IMR-90 (cell line): ENCODE measurements at regions not wholly inside any gene's neighbourhood (a gene's known extent, or its start where the extent isn't known, plus 50 kb on each side); places are given as distances from the start of the nearest gene placed in this dataset.

Source experiments
- ATAC-seq: fragments of 200-7000 bp; cut with Tn5 transposase; 2 replicates; pipeline ENCODE4 v1.9.1; 2020; ENCODE audit warnings: low read depth, mild to moderate bottlenecking, moderate library complexity
- BruUV-seq: library from RNA; stranded (reverse); fragments of 400-500 nt; replicated peaks from 2 replicates; lab custom pipeline; 2021; lab: Mats Ljungman, UMichigan
- CTCF ChIA-PET: fragments of 300-600 bp; formaldehyde crosslinking; extraction: SDS; loops from one replicate; lab custom pipeline; 2021; ENCODE audit warnings: antibody characterized with exemption; lab: Yijun Ruan, JAX
- POLR2A ChIA-PET: fragments of 300-600 bp; sonication (Branson Sonifier 250); formaldehyde crosslinking; loops from one replicate; lab custom pipeline; 2022; ENCODE audit warnings: antibody characterized with exemption; ENCODE audit not compliant: unreplicated experiment; lab: Charles Lee
- DNase-seq: peaks from one replicate; pipeline ENCODE4 v3.0.0; 2013
- H2AFZ ChIP-seq: replicated peaks from 2 replicates; pipeline ENCODE3; 2013; ENCODE audit warnings: low read length, mild to moderate bottlenecking; ENCODE audit not compliant: poor library complexity
- H2AK5ac ChIP-seq: 2 replicates; pipeline ENCODE4 v1.6.1; 2013; ENCODE audit warnings: low read depth, low read length, inconsistent platforms
- H2AK9ac ChIP-seq: replicated peaks from 2 replicates; pipeline ENCODE3; 2013; ENCODE audit warnings: mild to moderate bottlenecking, low read depth, low read length, moderate library complexity; ENCODE audit not compliant: poor library complexity
- H2BK120ac ChIP-seq: 2 replicates; pipeline ENCODE4 v1.6.1; 2013; ENCODE audit warnings: low read depth, low read length, inconsistent platforms
- H2BK15ac ChIP-seq: 3 replicates; pipeline ENCODE4 v1.6.1; 2013; ENCODE audit warnings: low read depth, low read length, inconsistent platforms
- H2BK20ac ChIP-seq: 2 replicates; pipeline ENCODE4 v1.6.1; 2013; ENCODE audit warnings: low read depth, mild to moderate bottlenecking, inconsistent platforms, low read length, moderate library complexity
- H2BK5ac ChIP-seq: 2 replicates; pipeline ENCODE4 v1.6.1; 2013; ENCODE audit warnings: mild to moderate bottlenecking, low read depth, low read length, inconsistent platforms; ENCODE audit not compliant: poor library complexity, severe bottlenecking
- H3K14ac ChIP-seq: replicated peaks from 2 replicates; pipeline ENCODE4 v1.6.1; 2013; ENCODE audit warnings: low read depth, low read length, inconsistent platforms
- H3K18ac ChIP-seq: 2 replicates; pipeline ENCODE4 v1.6.1; 2013; ENCODE audit warnings: low read depth, low read length, control low read depth
- H3K23ac ChIP-seq: 2 replicates; pipeline ENCODE4 v1.6.1; 2013; ENCODE audit warnings: low read depth, low read length, inconsistent platforms
- H3K27ac ChIP-seq: 2 replicates; pipeline ENCODE4 v1.5.1; 2013; ENCODE audit warnings: mild to moderate bottlenecking, control low read depth, low read length; ENCODE audit not compliant: insufficient read depth
- H3K27me3 ChIP-seq: 2 replicates; pipeline ENCODE4 v1.6.1; 2013; ENCODE audit warnings: low read length; ENCODE audit not compliant: control insufficient read depth, insufficient read depth
- H3K36me3 ChIP-seq: 2 replicates; pipeline ENCODE4 v1.6.1; 2013; ENCODE audit warnings: low read length, mixed read lengths; ENCODE audit not compliant: control insufficient read depth, insufficient read depth
- H3K4ac ChIP-seq: 2 replicates; pipeline ENCODE4 v1.6.1; 2013; ENCODE audit warnings: low read depth, low read length, inconsistent platforms
- H3K4me1 ChIP-seq: 2 replicates; pipeline ENCODE4 v1.6.1; 2013; ENCODE audit warnings: low read length, mixed read lengths; ENCODE audit not compliant: control insufficient read depth, insufficient read depth
- H3K4me2 ChIP-seq: 2 replicates; pipeline ENCODE4 v1.6.1; 2013; ENCODE audit warnings: low read depth, mild to moderate bottlenecking, control low read depth, low read length, moderate library complexity
- H3K4me3 ChIP-seq: 2 replicates; pipeline ENCODE4 v1.5.1; 2013; ENCODE audit warnings: low read depth, mild to moderate bottlenecking, control low read depth, low read length, moderate library complexity; ENCODE audit not compliant: insufficient read depth
- H3K56ac ChIP-seq: 2 replicates; pipeline ENCODE4 v1.6.1; 2013; ENCODE audit warnings: low read length, inconsistent platforms; ENCODE audit not compliant: insufficient read depth; ENCODE audit errors: extremely low read depth
- H3K79me1 ChIP-seq, 2 experiments: 2 replicates each; pipeline ENCODE4 v1.6.1; 2013; ENCODE audit warnings: low read length in 2 of 2, inconsistent platforms in 1 of 2, low read depth in 1 of 2
- H3K9ac ChIP-seq: 2 replicates; pipeline ENCODE4 v1.6.1; 2013; ENCODE audit warnings: low read depth, low read length, control low read depth
- H3K9me1 ChIP-seq: 2 replicates; pipeline ENCODE4 v1.6.1; 2013; ENCODE audit warnings: low read length, inconsistent platforms; ENCODE audit not compliant: insufficient read depth
- H3K9me3 ChIP-seq: 2 replicates; pipeline ENCODE4 v1.6.1; 2013; ENCODE audit warnings: low read length; ENCODE audit not compliant: control insufficient read depth, insufficient read depth
- H4K20me1 ChIP-seq: 2 replicates; pipeline ENCODE4 v1.6.1; 2013; ENCODE audit warnings: low read length, inconsistent platforms; ENCODE audit not compliant: insufficient read depth
- H4K5ac ChIP-seq: 2 replicates; pipeline ENCODE4 v1.6.1; 2013; ENCODE audit warnings: mild to moderate bottlenecking, low read depth, low read length, control low read depth
- H4K8ac ChIP-seq, 2 experiments: 2 replicates each; pipeline ENCODE4 v1.6.1; 2013; ENCODE audit warnings: low read depth in 2 of 2, low read length in 2 of 2, control low read depth in 1 of 2, inconsistent platforms in 1 of 2
- H4K91ac ChIP-seq: 2 replicates; pipeline ENCODE4 v1.6.1; 2013; ENCODE audit warnings: low read depth, low read length, inconsistent platforms; ENCODE audit not compliant: insufficient read depth
- BHLHE40 ChIP-seq: fragments of 150-350 bp; IDR thresholded peaks from 2 replicates; pipeline ENCODE4 v1.6.1; 2016; ENCODE audit warnings: mild to moderate bottlenecking, low read depth, low read length
- CEBPB ChIP-seq: IDR thresholded peaks from 2 replicates; pipeline ENCODE4 v1.6.1; 2012; ENCODE audit warnings: low read depth, low read length, improper control_type of control experiment
- CHD1 ChIP-seq: IDR thresholded peaks from 2 replicates; pipeline ENCODE4 v1.6.1; 2012; ENCODE audit warnings: low read depth, low read length, improper control_type of control experiment
- FOS ChIP-seq: fragments of 150-350 bp; IDR thresholded peaks from 2 replicates; pipeline ENCODE4 v1.6.1; 2016; ENCODE audit warnings: low read depth, low read length
- MAFK ChIP-seq: IDR thresholded peaks from 2 replicates; pipeline ENCODE4 v1.6.1; 2012; ENCODE audit warnings: low read depth, low read length, improper control_type of control experiment
- MAZ ChIP-seq: IDR thresholded peaks from 2 replicates; pipeline ENCODE4 v1.6.1; 2012; ENCODE audit warnings: low read depth, mild to moderate bottlenecking, low read length, improper control_type of control experiment, moderate library complexity, borderline replicate concordance
- MXI1 ChIP-seq: IDR thresholded peaks from 2 replicates; pipeline ENCODE4 v1.6.1; 2012; ENCODE audit warnings: low read depth, mild to moderate bottlenecking, low read length, moderate library complexity, borderline replicate concordance
- RAD21 ChIP-seq: IDR thresholded peaks from 2 replicates; pipeline ENCODE4 v1.6.1; 2012; ENCODE audit warnings: low read length, improper control_type of control experiment
- RFX5 ChIP-seq: IDR thresholded peaks from 2 replicates; pipeline ENCODE4 v1.8.0; 2012; ENCODE audit warnings: low read depth, mild to moderate bottlenecking, low read length, moderate library complexity
- WGBS, 2 experiments: methylation state at CpG; one replicate each; pipeline versions ENCODE4 v1.1.5 to v1.1.7; 2013; ENCODE audit warnings: missing lambda C conversion rate in 2 of 2; ENCODE audit not compliant: insufficient read length in 1 of 2; ENCODE audit errors: extremely low coverage in 2 of 2; 5-methylcytosine and 5-hydroxymethylcytosine counted together
- dilution Hi-C: fragments of 300-500 bp; cut with HindIII; formaldehyde crosslinking; loops from one replicate; pipeline ENCODE4 v1.14.3; 2018; ENCODE audit warnings: low sequenced_read_pairs; ENCODE audit not compliant: unreplicated experiment
- in situ Hi-C: fragments of 300-500 bp; cut with MboI; formaldehyde crosslinking; loops from 3 replicates; pipeline ENCODE4 v1.14.3; 2019; ENCODE audit warnings: low sequenced_read_pairs, inconsistent platforms, mixed read lengths
- intact Hi-C: fragments of 100-400 bp; cut with micrococcal nuclease; formaldehyde crosslinking; loops from 2 replicates; pipeline ENCODE4 v1.10.0; 2022
- TF ChIP-seq, protein P1 (sequence below): conservative IDR thresholded peaks from 2 replicates; pipeline ENCODE4 v1.5.1; 2012; ENCODE audit warnings: mild to moderate bottlenecking, low read depth, low read length, improper control_type of control experiment
- TF ChIP-seq, protein P2 (sequence below): fragments of 150-350 bp; IDR thresholded peaks from 2 replicates; pipeline ENCODE4 v1.6.1; 2016; ENCODE audit warnings: low read depth, mild to moderate bottlenecking, low read length, moderate library complexity, borderline replicate concordance

DNA sequence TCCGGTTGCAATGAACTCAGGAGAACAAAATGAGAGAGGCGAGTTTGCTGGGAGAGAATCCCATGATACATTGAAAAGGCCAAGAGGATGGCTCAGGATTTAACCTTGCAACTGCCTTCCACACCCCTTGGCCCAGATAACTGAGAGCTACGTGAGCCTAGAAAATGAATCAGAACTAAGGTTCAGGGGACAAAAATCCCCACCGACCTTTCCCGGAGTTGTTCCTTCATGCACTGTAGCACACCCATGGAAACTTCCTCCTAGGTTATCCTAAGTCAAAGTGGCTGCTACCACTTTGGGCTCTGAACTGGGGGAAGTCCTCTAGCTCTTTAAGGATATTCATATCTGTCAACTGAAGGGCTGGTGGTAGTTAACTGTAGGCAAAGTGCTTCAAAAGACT is 58.3 kb upstream of the SLC4A7 start:
- CTCF ChIA-PET, result interaction anchor here (0.8 kb wide), 1 partner anchor 169 kb away, joined by 3 read pairs; no protein-coding TSS in a partner anchor
- no peak overlapping the region for H4K5ac ChIP-seq
- H3K18ac ChIP-seq, result peak overlapping the region; percentile 43; the same call in 1 of the 2 replicates
- H3K27me3 ChIP-seq, result no peaks in the 10 kb centered on the region
- no TSS peak for BruUV-seq
- H3K27ac ChIP-seq, result no peak overlapping the region
- intact Hi-C loops, result no loop called here
- H3K4ac ChIP-seq, result peak overlapping the region; percentile 75
- no peak overlapping the region for H3K4me2 ChIP-seq
- H2BK5ac ChIP-seq, result no peak overlapping the region
- in situ Hi-C loops, result no loop called here
- H3K9ac ChIP-seq, result no peak overlapping the region
- peak overlapping the region; percentile 50 for H2BK20ac ChIP-seq
- H3K36me3 ChIP-seq, result no peaks in the 10 kb centered on the region
- no peak overlapping the region for H3K56ac ChIP-seq
- H2AFZ ChIP-seq, result no peak overlapping the region
- H4K8ac ChIP-seq, result peak overlapping the region; percentile 19 to 26; a peak in 2 of 4 replicates
- H2BK120ac ChIP-seq, result peak overlapping the region; percentile 48
- dilution Hi-C loops, result no loop called here
- H3K4me1 ChIP-seq, result peaks cover 2% of the 10 kb centered on the region; the same call in 1 of the 2 replicates
- H2BK15ac ChIP-seq, result peak overlapping the region; percentile 85; the same call in 2 of the 3 replicates
- H2AK9ac ChIP-seq, result no peak overlapping the region
- ATAC-seq (no peak), DNase-seq (no peak)
- peak overlapping the region; percentile 80 for H4K91ac ChIP-seq
- WGBS, 2 experiments, result 89% methylated on average over 3 of the region's 5 CpGs; no CpG with 5 or more reads in 1 of the 2 experiments
- H3K9me3 ChIP-seq, result no peaks in the 10 kb centered on the region
- TF ChIP-seq CEBPB (no peak), MXI1 (no peak), RFX5 (no peak), BHLHE40 (no peak), RAD21 (no peak), MAZ (no peak), CHD1 (no peak), MAFK (no peak), FOS (no peak)
- TF ChIP-seq, protein P1, sequence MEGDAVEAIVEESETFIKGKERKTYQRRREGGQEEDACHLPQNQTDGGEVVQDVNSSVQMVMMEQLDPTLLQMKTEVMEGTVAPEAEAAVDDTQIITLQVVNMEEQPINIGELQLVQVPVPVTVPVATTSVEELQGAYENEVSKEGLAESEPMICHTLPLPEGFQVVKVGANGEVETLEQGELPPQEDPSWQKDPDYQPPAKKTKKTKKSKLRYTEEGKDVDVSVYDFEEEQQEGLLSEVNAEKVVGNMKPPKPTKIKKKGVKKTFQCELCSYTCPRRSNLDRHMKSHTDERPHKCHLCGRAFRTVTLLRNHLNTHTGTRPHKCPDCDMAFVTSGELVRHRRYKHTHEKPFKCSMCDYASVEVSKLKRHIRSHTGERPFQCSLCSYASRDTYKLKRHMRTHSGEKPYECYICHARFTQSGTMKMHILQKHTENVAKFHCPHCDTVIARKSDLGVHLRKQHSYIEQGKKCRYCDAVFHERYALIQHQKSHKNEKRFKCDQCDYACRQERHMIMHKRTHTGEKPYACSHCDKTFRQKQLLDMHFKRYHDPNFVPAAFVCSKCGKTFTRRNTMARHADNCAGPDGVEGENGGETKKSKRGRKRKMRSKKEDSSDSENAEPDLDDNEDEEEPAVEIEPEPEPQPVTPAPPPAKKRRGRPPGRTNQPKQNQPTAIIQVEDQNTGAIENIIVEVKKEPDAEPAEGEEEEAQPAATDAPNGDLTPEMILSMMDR, result no peak
- TF ChIP-seq, protein P2, sequence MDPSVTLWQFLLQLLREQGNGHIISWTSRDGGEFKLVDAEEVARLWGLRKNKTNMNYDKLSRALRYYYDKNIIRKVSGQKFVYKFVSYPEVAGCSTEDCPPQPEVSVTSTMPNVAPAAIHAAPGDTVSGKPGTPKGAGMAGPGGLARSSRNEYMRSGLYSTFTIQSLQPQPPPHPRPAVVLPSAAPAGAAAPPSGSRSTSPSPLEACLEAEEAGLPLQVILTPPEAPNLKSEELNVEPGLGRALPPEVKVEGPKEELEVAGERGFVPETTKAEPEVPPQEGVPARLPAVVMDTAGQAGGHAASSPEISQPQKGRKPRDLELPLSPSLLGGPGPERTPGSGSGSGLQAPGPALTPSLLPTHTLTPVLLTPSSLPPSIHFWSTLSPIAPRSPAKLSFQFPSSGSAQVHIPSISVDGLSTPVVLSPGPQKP, result no peak
- H3K79me1 ChIP-seq, result peaks cover 0 to 4% of the 10 kb centered on the region in 2 experiments; a peak in 1 of 4 replicates
- peaks cover 5% of the 10 kb centered on the region; the same call in 1 of the 2 replicates for H3K9me1 ChIP-seq
- H3K14ac ChIP-seq, result 0 out of 2 replicates have a peak overlapping the region, but pooled peaks have one; percentile 63
- no peaks in the 10 kb centered on the region for H4K20me1 ChIP-seq
- H3K23ac ChIP-seq, result no peak overlapping the region
- POLR2A ChIA-PET, result no interaction called here
- peak overlapping the region; percentile 71 for H2AK5ac ChIP-seq
- no peak overlapping the region for H3K4me3 ChIP-seq
